Amniotic epithelial cell (primary cell): ENCODE measurements at regions not wholly inside any gene's neighbourhood (a gene's known extent, or its start where the extent isn't known, plus 50 kb on each side); places are given as distances from the start of the nearest gene placed in this dataset.

Source experiments
- DNase-seq: peaks from one replicate; pipeline ENCODE4 v3.0.0-alpha.2; 2010; ENCODE audit warnings: low read depth

- peak; percentile 60 for DNase-seq
Observed at GRCh38 chrX:16222151-16222550, 54.9 kb downstream of the MAGEB17 start.

GRCh38 chrX:16223385-16223784 is 56.1 kb downstream of the MAGEB17 start:
- DNase-seq, result no peak

- DNase-seq, result peak; percentile 89
Observed at GRCh38 chrX:16239211-16239610, 71.9 kb downstream of the MAGEB17 start.

- DNase-seq, result no peak
Observed at GRCh38 chrX:16240231-16240905, 73.1 kb downstream of the MAGEB17 start.

GRCh38 chrX:16240968-16241367 is 73.7 kb downstream of the MAGEB17 start:
- DNase-seq, result no peak

GRCh38 chrX:16250296-16250695 is 83.0 kb downstream of the MAGEB17 start:
- no peak for DNase-seq

GRCh38 chrX:16251782-16252181 is 84.5 kb downstream of the MAGEB17 start:
- no peak for DNase-seq

GRCh38 chrX:16258882-16259281 is 91.6 kb downstream of the MAGEB17 start:
- peak; percentile 9 for DNase-seq

- DNase-seq, result no peak
Observed at GRCh38 chrX:16267431-16267830, 100.2 kb downstream of the MAGEB17 start.

GRCh38 chrX:16268206-16268605 is 100.9 kb downstream of the MAGEB17 start:
- no peak for DNase-seq

GRCh38 chrX:16278927-16279326 is 111.6 kb downstream of the MAGEB17 start:
- DNase-seq, result no peak

- no peak for DNase-seq
Observed at GRCh38 chrX:16282209-16282608, 114.9 kb downstream of the MAGEB17 start.

- DNase-seq, result no peak
Observed at GRCh38 chrX:16284842-16285241, 117.6 kb downstream of the MAGEB17 start.

- no peak for DNase-seq
Observed at GRCh38 chrX:16290997-16291396, 123.7 kb downstream of the MAGEB17 start.

- no peak for DNase-seq
Observed at GRCh38 chrX:16300831-16301230, 133.6 kb downstream of the MAGEB17 start.

GRCh38 chrX:16304751-16305150 is 137.5 kb downstream of the MAGEB17 start:
- no peak for DNase-seq

GRCh38 chrX:16305187-16305586 is 137.9 kb downstream of the MAGEB17 start:
- DNase-seq, result no peak

GRCh38 chrX:16307950-16308349 is 140.7 kb downstream of the MAGEB17 start:
- no peak for DNase-seq

GRCh38 chrX:16308773-16309172 is 141.5 kb downstream of the MAGEB17 start:
- no peak for DNase-seq

- DNase-seq, result no peak
Observed at GRCh38 chrX:16310326-16310725, 143.0 kb downstream of the MAGEB17 start.

GRCh38 chrX:16311671-16312070 is 144.4 kb downstream of the MAGEB17 start:
- peak; percentile 8 for DNase-seq

GRCh38 chrX:16312761-16313623 is 145.7 kb downstream of the MAGEB17 start:
- DNase-seq, result no peak

GRCh38 chrX:16316331-16316730 is 149.1 kb downstream of the MAGEB17 start:
- DNase-seq, result no peak
